ENCODE measurements at regions not wholly inside any gene's neighbourhood (a gene's known extent, or its start where the extent isn't known, plus 50 kb on each side); places are given as distances from the start of the nearest gene placed in this dataset.

- no peak overlapping the region for H3K27ac Mint-ChIP-seq
- no peaks in the 10 kb centered on the region for H3K4me1 ChIP-seq (ENCODE audit: control insufficient read depth in 1 of 2, insufficient read depth in 2 of 2, low read length in 2 of 2)
- no peaks in the 10 kb centered on the region for H3K36me3 Mint-ChIP-seq
- DNase-seq: no peak
- H2AFZ ChIP-seq (ENCODE audit: insufficient read depth, low read depth, low read length, poor library complexity, severe bottlenecking): no peak overlapping the region
- no peaks in the 10 kb centered on the region for H3K27me3 ChIP-seq (ENCODE audit: control insufficient read depth in 2 of 2, insufficient read depth in 2 of 2, low read length in 2 of 2)
- no peak overlapping the region for H3K27ac ChIP-seq (ENCODE audit: low read depth in 1 of 2, low read length in 2 of 2)
- 94% methylated on average over 12 of the region's 14 CpGs for WGBS (ENCODE audit: insufficient coverage)
- H3K9me3 ChIP-seq (replicated peaks in 1 of 2; ENCODE audit: control insufficient read depth in 1 of 2, insufficient read depth in 1 of 2, low read length in 2 of 2): no peaks in the 10 kb centered on the region
- H3K9me3 Mint-ChIP-seq: peaks cover 0 to 5% (median 2%) of the 10 kb centered on the region in 7 donors
- H3K4me3 Mint-ChIP-seq: no peak overlapping the region
- H3K4me2 ChIP-seq (replicated peaks; ENCODE audit: extremely low read depth, low read length, poor library complexity, severe bottlenecking): no peak overlapping the region
- peaks cover 0 to 5% (median 3%) of the 10 kb centered on the region in 3 donors for H3K27me3 Mint-ChIP-seq (ENCODE audit: low read depth in 3 of 3)
- no peak overlapping the region for H3K9ac ChIP-seq (ENCODE audit: insufficient read depth, low read length, poor library complexity, severe bottlenecking)
- no peak overlapping the region for H3K4me3 ChIP-seq (replicated peaks in 1 of 3; ENCODE audit: low read depth in 2 of 3, low read length in 3 of 3)
- intact Hi-C loops (cut with micrococcal nuclease): no loop called here
- no peaks in the 10 kb centered on the region for H4K20me1 ChIP-seq (ENCODE audit: insufficient read depth, low read length)
- no peaks in the 10 kb centered on the region for H3K36me3 ChIP-seq (replicated peaks in 1 of 2; ENCODE audit: control insufficient read depth in 1 of 2, insufficient read depth in 2 of 2, low read length in 2 of 2)
- no peaks in the 10 kb centered on the region for H3K79me2 ChIP-seq (ENCODE audit: insufficient read depth, low read length)
- H3K4me1 Mint-ChIP-seq: no peaks in the 10 kb centered on the region
- no peak for TF ChIP-seq CTCF (IDR thresholded peaks at IDR 0.05)
Measured at GRCh38 chr21:31597683-31598082, 61.8 kb upstream of the SOD1 start.

GRCh38 chr21:31596055-31596454 is 63.4 kb upstream of the SOD1 start:
- no peak overlapping the region for H3K4me3 Mint-ChIP-seq
- WGBS (ENCODE audit: insufficient coverage): 97% methylated on average over 8 of the region's 8 CpGs
- H3K9ac ChIP-seq (ENCODE audit: insufficient read depth, low read length, poor library complexity, severe bottlenecking): no peak overlapping the region

More at GRCh38 chr21:31596055-31596454, 63.4 kb upstream of the SOD1 start:
- Mint-ChIP-seq H3K27ac (peak overlapping the region in 1 of 7 donors; percentile 12), H3K36me3 (no peaks in the 10 kb centered on the region), H3K9me3 (peaks cover 0 to 5% (median 2%) of the 10 kb centered on the region in 7 donors), H3K27me3 (ENCODE audit: low read depth in 3 of 3) (peaks cover 0 to 7% (median 3%) of the 10 kb centered on the region in 3 donors), H3K4me1 (no peaks in the 10 kb centered on the region)
- no peak overlapping the region for H3K4me2 ChIP-seq (replicated peaks; ENCODE audit: extremely low read depth, low read length, poor library complexity, severe bottlenecking)
- intact Hi-C loops (cut with micrococcal nuclease): no loop called here
- no peaks in the 10 kb centered on the region for H3K9me3 ChIP-seq (replicated peaks in 1 of 2; ENCODE audit: control insufficient read depth in 1 of 2, insufficient read depth in 1 of 2, low read length in 2 of 2)
- H3K79me2 ChIP-seq (ENCODE audit: insufficient read depth, low read length): no peaks in the 10 kb centered on the region
- no peaks in the 10 kb centered on the region for H3K4me1 ChIP-seq (ENCODE audit: control insufficient read depth in 1 of 2, insufficient read depth in 2 of 2, low read length in 2 of 2)
- no peak overlapping the region for H3K27ac ChIP-seq (ENCODE audit: low read depth in 1 of 2, low read length in 2 of 2)
- H3K27me3 ChIP-seq (ENCODE audit: control insufficient read depth in 2 of 2, insufficient read depth in 2 of 2, low read length in 2 of 2): no peaks in the 10 kb centered on the region
- no peak for TF ChIP-seq CTCF (IDR thresholded peaks at IDR 0.05)
- H3K4me3 ChIP-seq (replicated peaks in 1 of 3; ENCODE audit: low read depth in 2 of 3, low read length in 3 of 3): no peak overlapping the region
- DNase-seq: no peak
- H2AFZ ChIP-seq (ENCODE audit: insufficient read depth, low read depth, low read length, poor library complexity, severe bottlenecking): no peak overlapping the region
- H3K36me3 ChIP-seq (replicated peaks in 1 of 2; ENCODE audit: control insufficient read depth in 1 of 2, insufficient read depth in 2 of 2, low read length in 2 of 2): no peaks in the 10 kb centered on the region
- H4K20me1 ChIP-seq (ENCODE audit: insufficient read depth, low read length): no peaks in the 10 kb centered on the region

All from CD14-positive monocyte (primary cell).